ENCODE measurements at regions not wholly inside any gene's neighbourhood (a gene's known extent, or its start where the extent isn't known, plus 50 kb on each side); places are given as distances from the start of the nearest gene placed in this dataset.

DNA sequence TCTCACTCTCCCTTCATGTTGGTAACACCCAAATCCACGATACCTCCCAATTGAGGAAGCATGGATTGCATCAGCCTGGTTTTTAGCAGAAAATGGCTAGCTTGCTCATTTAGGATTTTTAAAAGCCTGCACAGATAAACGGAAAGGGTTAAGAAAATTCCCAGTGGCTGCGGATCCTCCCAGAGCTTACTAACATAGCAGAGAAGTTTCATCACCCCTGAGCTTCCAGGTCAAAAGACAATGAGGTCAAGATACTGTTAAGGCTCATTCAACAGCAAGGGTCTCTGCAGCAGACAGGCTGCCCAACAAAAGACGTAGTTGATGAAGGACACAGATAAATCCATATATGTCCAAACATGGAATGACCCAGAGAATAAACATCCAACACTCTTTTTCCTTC, 220.2 kb downstream of the ASMT start:
- TF ChIP-seq CTCF (IDR thresholded peaks at IDR 0.05; ENCODE audit: borderline replicate concordance, extremely low read depth, low read length, poor library complexity, severe bottlenecking), result no peak
- TF ChIP-seq EZH2 (IDR thresholded peaks at IDR 0.05; ENCODE audit: borderline replicate concordance, low read depth, low read length, severe bottlenecking), result no peak
